ENCODE measurements at regions not wholly inside any gene's neighbourhood (a gene's known extent, or its start where the extent isn't known, plus 50 kb on each side); places are given as distances from the start of the nearest gene placed in this dataset.

GRCh38 chr13:112003941-112004340, 63.0 kb upstream of the SOX1 start:
- Histone ChIP-seq H2BK5ac (ENCODE audit: low read depth, low read length) (no peak overlapping the region), H2BK12ac (ENCODE audit: low read depth, low read length) (no peak overlapping the region), H3K4ac (replicated peaks; ENCODE audit: insufficient read length, low read depth, low read length) (no peak overlapping the region), H2BK120ac (replicated peaks; ENCODE audit: low read depth, low read length) (no peak overlapping the region), H3K9ac (replicated peaks in 1 of 4; ENCODE audit: extremely low read depth in 1 of 4, low read depth in 3 of 4, low read length in 3 of 4) (no peak overlapping the region), H4K91ac (replicated peaks; ENCODE audit: insufficient read length, low read length) (no peak overlapping the region), H4K20me1 (replicated peaks in 1 of 2; ENCODE audit: control insufficient read depth in 1 of 2, insufficient read depth in 2 of 2, low read length in 2 of 2) (peaks cover 0 to 1% of the 10 kb centered on the region in 2 experiments), H3K9me3 (ENCODE audit: insufficient read depth in 2 of 2, low read depth in 1 of 2, low read length in 1 of 2) (peaks cover 4 to 5% of the 10 kb centered on the region in 2 experiments; a peak in 2 of 4 replicates), H3K36me3 (ENCODE audit: control insufficient read depth in 2 of 4, insufficient read depth in 4 of 4, low read length in 3 of 4) (no peaks in the 10 kb centered on the region), H3K79me1 (ENCODE audit: low read depth, low read length) (no peaks in the 10 kb centered on the region), H4K5ac (ENCODE audit: insufficient read length, low read depth, low read length) (no peak overlapping the region), H2BK15ac (ENCODE audit: low read length) (no peak overlapping the region), H3K4me3 (ENCODE audit: extremely low read depth in 1 of 4, insufficient read depth in 2 of 4, low read depth in 3 of 4, low read length in 4 of 4) (no peak overlapping the region), H3K18ac (ENCODE audit: extremely low read depth, low read length) (no peak overlapping the region), H2BK20ac (ENCODE audit: low read length) (no peak overlapping the region), H3K4me1 (replicated peaks in 1 of 4; ENCODE audit: control insufficient read depth in 3 of 4, insufficient read depth in 4 of 4, low read length in 3 of 4) (no peaks in the 10 kb centered on the region), H3K56ac (replicated peaks; ENCODE audit: insufficient read length, low read depth, low read length) (no peak overlapping the region), H3K23me2 (ENCODE audit: low read depth, low read length) (peaks cover 4% of the 10 kb centered on the region; the same call in 1 of the 2 replicates), H3K79me2 (ENCODE audit: control insufficient read depth in 1 of 2, insufficient read depth in 2 of 2, low read length in 2 of 2) (no peaks in the 10 kb centered on the region), H3K23ac (ENCODE audit: insufficient read length) (no peak overlapping the region), H2AK5ac (ENCODE audit: low read depth, low read length) (no peak overlapping the region), H3K4me2 (ENCODE audit: insufficient read depth in 1 of 2, low read depth in 2 of 2, low read length in 2 of 2) (no peak overlapping the region), H3K27ac (ENCODE audit: low read depth, low read length) (no peak overlapping the region), H3K27me3 (replicated peaks in 1 of 4; ENCODE audit: control insufficient read depth in 3 of 4, extremely low read depth in 1 of 4, insufficient read depth in 3 of 4, low read length in 3 of 4) (peaks cover 8 to 36% (median 32%) of the 10 kb centered on the region in 4 experiments), H3K14ac (ENCODE audit: insufficient read length) (no peak overlapping the region), H2AFZ (ENCODE audit: low read length) (no peak overlapping the region), H4K8ac (ENCODE audit: extremely low read depth, insufficient read depth, low read length) (no peak overlapping the region)
- DNase-seq (ENCODE audit: low read depth in 1 of 2, low spot score in 2 of 2) (no peak), FAIRE-seq (no peak)
- WGBS, 2 experiments (ENCODE audit: extremely low coverage in 1 of 2, insufficient coverage in 1 of 2, insufficient read length in 1 of 2, insufficient replicate concordance in 2 of 2, low coverage in 1 of 2, low lambda C conversion rate in 2 of 2, missing lambda C conversion rate in 1 of 2), result 84% methylated on average over 3 of the region's 3 CpGs; no CpG with 5 or more reads in 1 of the 2 experiments
- ChIA-PET CTCF (ENCODE audit: partially characterized antibody) (interaction anchor here (0.9 to 1.6 kb wide), 2 partner anchors 28 to 440 kb away, joined by 3 read pairs; no protein-coding TSS in a partner anchor), POLR2A (ENCODE audit: partially characterized antibody) (no interaction called here)
